Kidney epithelial cell (primary cell): ENCODE measurements at regions not wholly inside any gene's neighbourhood (a gene's known extent, or its start where the extent isn't known, plus 50 kb on each side); places are given as distances from the start of the nearest gene placed in this dataset.

Experiments
- DNase-seq: peaks from one replicate; pipeline ENCODE4 v3.0.0-alpha.2; 2010; ENCODE audit warnings: low read depth
- H3K27me3 ChIP-seq: 2 replicates; pipeline ENCODE4 v1.6.0; 2011; ENCODE audit warnings: low read length; ENCODE audit not compliant: control insufficient read depth, insufficient read depth
- H3K36me3 ChIP-seq: 2 replicates; pipeline ENCODE4 v1.5.1; 2011; ENCODE audit warnings: low read length; ENCODE audit not compliant: control insufficient read depth, insufficient read depth
- H3K4me3 ChIP-seq: 2 replicates; pipeline ENCODE4 v1.5.1; 2011; ENCODE audit warnings: low read depth, mild to moderate bottlenecking, control low read depth, low read length
- CTCF ChIP-seq: IDR thresholded peaks from 2 replicates; pipeline ENCODE4 v1.5.1; 2011; ENCODE audit warnings: mild to moderate bottlenecking, moderate library complexity, low read length, control low read depth, inconsistent platforms; ENCODE audit not compliant: insufficient read depth, poor library complexity, severe bottlenecking

GRCh38 chr12:83805873-83806272 is 1106.7 kb downstream of the SLC6A15 start:
- H3K36me3 ChIP-seq: no peaks in the 10 kb centered on the region

GRCh38 chr12:83805156-83805772 is 1107.3 kb downstream of the SLC6A15 start:
- H3K27me3 ChIP-seq: no peaks in the 10 kb centered on the region
- TF ChIP-seq CTCF: no peak
- H3K36me3 ChIP-seq: no peaks in the 10 kb centered on the region
- no peak overlapping the region for H3K4me3 ChIP-seq
- DNase-seq: no peak

More at GRCh38 chr12:83805873-83806272, 1106.7 kb downstream of the SLC6A15 start:
- H3K4me3 ChIP-seq: no peak overlapping the region
- no peak for TF ChIP-seq CTCF
- no peaks in the 10 kb centered on the region for H3K27me3 ChIP-seq
- DNase-seq: no peak

- no peaks in the 10 kb centered on the region for H3K27me3 ChIP-seq
- DNase-seq: no peak
- H3K4me3 ChIP-seq: no peak overlapping the region
- no peaks in the 10 kb centered on the region for H3K36me3 ChIP-seq
- no peak for TF ChIP-seq CTCF
These were observed 1110.6 kb downstream of the SLC6A15 start for GRCh38 chr12:83801972-83802371.

GRCh38 chr12:83800022-83800421 is 1112.6 kb downstream of the SLC6A15 start:
- Histone ChIP-seq H3K27me3 (no peaks in the 10 kb centered on the region), H3K4me3 (no peak overlapping the region), H3K36me3 (no peaks in the 10 kb centered on the region)
- DNase-seq: no peak
- TF ChIP-seq CTCF: no peak

GRCh38 chr12:83796531-83796930 is 1109.8 kb downstream of the TMTC2 start:
- no peak for DNase-seq
- no peak for TF ChIP-seq CTCF
- H3K36me3 ChIP-seq: no peaks in the 10 kb centered on the region
- H3K27me3 ChIP-seq: no peaks in the 10 kb centered on the region
- no peak overlapping the region for H3K4me3 ChIP-seq

GRCh38 chr12:83793616-83794015 is 1106.9 kb downstream of the TMTC2 start:
- DNase-seq: no peak

More at GRCh38 chr12:83793616-83794015, 1106.9 kb downstream of the TMTC2 start:
- Histone ChIP-seq H3K27me3 (no peaks in the 10 kb centered on the region), H3K4me3 (no peak overlapping the region), H3K36me3 (no peaks in the 10 kb centered on the region)
- TF ChIP-seq CTCF: no peak
